ENCODE measurements at regions not wholly inside any gene's neighbourhood (a gene's known extent, or its start where the extent isn't known, plus 50 kb on each side); places are given as distances from the start of the nearest gene placed in this dataset.

GRCh38 chr1:23625929-23626535 is 65.6 kb upstream of the RPL11 start:
- TF ChIP-seq CTCF (IDR thresholded peaks at IDR 0.05) (no peak), POLR2A (IDR thresholded peaks at IDR 0.05) (no peak)

All from vagina (tissue), 2 donors.